ENCODE measurements at regions not wholly inside any gene's neighbourhood (a gene's known extent, or its start where the extent isn't known, plus 50 kb on each side); places are given as distances from the start of the nearest gene placed in this dataset.
A peak's percentile ranks its signal among the peaks of the same experiment; 100 is the strongest.

- FAIRE-seq: no peak
These were observed 415.2 kb upstream of the OR4E1 start for GRCh38 chr14:22088614-22089342.

DNA sequence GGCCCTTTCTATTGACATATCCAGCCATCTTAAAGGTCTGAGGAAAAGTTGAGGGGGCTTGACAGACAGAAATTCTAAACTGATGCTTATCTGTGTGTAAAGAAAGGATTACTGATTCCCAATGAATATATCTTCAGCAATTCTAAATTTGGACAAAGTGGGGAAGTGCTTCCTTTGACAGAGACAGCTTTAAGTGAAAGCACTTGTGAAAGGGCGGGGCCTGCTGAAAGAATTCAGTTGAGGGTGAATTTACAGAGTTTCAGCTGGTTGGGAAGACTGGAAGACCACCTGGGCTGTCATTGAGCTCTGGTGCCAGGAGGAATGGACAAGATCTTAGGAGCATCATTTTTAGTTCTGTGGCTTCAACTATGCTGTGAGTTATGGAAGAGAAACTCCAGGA lies 412.5 kb upstream of the OR4E1 start:
- FAIRE-seq: no peak

- FAIRE-seq: peak; percentile 54
These were observed 411.0 kb upstream of the OR4E1 start for GRCh38 chr14:22084393-22085281.

- no peak for FAIRE-seq
These were observed 407.7 kb upstream of the OR4E1 start for GRCh38 chr14:22081337-22081736.

GRCh38 chr14:22079766-22080165 lies 406.1 kb upstream of the OR4E1 start:
- FAIRE-seq: no peak

GRCh38 chr14:22073801-22074200 lies 400.2 kb upstream of the OR4E1 start:
- no peak for FAIRE-seq

DNA sequence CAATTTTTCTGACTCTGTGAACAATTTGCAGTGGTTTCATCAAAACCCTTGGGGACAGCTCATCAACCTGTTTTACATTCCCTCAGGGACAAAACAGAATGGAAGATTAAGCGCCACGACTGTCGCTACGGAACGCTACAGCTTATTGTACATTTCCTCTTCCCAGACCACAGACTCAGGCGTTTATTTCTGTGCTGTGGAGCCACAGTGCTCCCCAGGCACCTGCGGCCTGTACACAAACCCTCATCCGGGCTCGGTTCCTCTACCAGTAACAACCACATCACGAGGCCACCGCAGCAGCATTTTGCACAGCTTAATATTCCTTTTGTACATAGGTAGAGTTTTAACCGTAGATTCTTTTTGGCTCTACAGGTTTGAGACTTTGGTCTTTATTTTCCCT lies 397.4 kb upstream of the OR4E1 start:
- no peak for FAIRE-seq

DNA sequence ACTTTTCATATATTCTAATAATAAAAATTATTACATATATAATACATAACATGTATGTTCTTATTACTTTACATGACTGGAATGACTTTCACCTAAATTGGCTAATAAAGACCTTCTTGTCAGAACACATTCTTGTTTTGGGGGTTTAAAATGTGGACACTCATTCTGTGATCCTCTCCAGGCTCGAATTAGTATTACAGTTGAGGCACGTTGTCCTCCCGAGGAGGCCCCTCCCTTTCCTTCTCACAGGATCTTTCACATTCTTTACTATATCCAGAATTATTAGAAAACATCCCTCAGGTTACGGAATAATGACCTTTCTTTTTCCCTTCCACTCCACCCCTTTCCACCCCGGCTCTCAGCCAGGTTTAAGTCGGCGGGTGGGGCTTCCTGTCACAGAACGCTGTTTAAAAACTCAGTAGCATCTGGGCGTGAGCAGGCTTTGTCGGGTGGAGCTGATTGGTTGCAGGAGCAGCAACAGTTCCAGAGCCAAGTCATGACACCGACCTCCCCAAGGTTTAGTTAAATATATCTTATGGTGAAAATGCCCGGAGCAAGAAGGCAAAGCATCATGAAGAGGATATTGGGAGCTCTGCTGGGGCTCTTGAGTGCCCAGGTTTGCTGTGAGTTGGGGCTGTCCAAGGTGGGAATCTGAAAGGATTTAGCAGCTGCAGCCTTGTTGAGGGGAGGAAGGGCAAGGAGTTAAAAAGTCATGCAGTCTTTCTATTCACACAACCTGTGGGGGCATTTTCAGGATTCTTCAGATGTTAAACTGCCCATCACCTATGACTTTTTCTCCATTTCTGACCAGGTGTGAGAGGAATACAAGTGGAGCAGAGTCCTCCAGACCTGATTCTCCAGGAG lies 396.7 kb upstream of the OR4E1 start:
- no peak for FAIRE-seq

DNA sequence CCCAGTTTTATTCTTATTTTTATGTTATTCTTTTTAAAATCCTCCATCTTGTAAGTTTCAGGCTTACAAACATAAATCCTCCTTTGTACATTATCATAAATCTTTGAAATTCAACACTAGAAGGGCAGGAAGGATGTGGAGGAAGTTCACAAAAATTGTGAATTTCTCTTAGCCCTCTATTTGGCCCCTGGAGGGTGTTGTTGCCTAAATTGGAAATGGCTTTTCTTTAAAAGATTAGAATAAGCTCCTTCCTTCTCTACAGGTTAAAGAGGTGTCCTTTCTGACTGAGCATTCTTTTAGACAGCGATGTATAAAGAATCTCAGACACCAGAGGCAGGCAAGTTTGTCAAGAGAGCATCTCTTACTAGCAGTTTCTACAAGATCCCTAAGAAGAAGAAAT lies 391.7 kb upstream of the OR4E1 start:
- FAIRE-seq: no peak

- FAIRE-seq: no peak
These were observed 385.6 kb upstream of the OR4E1 start for GRCh38 chr14:22059201-22059600.

DNA sequence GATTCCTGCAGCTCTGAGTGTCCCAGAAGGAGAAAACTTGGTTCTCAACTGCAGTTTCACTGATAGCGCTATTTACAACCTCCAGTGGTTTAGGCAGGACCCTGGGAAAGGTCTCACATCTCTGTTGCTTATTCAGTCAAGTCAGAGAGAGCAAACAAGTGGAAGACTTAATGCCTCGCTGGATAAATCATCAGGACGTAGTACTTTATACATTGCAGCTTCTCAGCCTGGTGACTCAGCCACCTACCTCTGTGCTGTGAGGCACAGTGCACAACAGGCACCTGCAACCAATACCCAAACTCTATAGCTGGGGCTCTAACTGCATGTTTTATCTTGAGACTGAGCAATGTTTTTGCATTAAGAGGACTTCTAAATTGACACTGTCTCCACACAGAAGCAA lies 379.2 kb upstream of the OR4E1 start:
- no peak for FAIRE-seq

GRCh38 chr14:22047115-22047514 lies 373.5 kb upstream of the OR4E1 start:
- FAIRE-seq: no peak

- FAIRE-seq: no peak
These were observed 372.4 kb upstream of the OR4E1 start for GRCh38 chr14:22046063-22046462.

DNA sequence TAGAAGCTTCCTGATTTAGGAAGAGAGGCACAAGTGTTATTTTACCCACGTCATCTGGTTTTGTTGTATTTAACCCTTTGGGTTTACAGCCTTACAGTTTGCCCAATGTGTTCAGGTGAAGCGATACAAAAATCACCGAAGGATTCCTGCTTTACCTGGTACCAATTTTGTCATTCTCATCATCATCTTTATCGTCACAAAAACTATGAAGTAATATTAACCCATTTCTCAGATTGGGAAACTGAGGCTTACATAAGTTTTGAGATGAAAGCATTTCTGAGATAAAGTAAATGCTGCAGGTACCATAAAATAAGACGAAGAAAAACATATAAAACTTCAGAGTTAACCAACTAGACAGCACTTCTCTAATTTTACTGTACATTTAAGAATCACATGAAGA lies 370.6 kb upstream of the OR4E1 start:
- no peak for FAIRE-seq

DNA sequence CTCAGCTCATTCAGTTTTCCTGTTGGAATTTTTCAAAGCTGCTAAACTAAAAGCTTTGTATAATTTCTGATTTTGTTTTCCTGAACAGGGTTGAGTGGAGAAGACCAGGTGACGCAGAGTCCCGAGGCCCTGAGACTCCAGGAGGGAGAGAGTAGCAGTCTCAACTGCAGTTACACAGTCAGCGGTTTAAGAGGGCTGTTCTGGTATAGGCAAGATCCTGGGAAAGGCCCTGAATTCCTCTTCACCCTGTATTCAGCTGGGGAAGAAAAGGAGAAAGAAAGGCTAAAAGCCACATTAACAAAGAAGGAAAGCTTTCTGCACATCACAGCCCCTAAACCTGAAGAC lies 367.1 kb upstream of the OR4E1 start:
- FAIRE-seq: no peak

DNA sequence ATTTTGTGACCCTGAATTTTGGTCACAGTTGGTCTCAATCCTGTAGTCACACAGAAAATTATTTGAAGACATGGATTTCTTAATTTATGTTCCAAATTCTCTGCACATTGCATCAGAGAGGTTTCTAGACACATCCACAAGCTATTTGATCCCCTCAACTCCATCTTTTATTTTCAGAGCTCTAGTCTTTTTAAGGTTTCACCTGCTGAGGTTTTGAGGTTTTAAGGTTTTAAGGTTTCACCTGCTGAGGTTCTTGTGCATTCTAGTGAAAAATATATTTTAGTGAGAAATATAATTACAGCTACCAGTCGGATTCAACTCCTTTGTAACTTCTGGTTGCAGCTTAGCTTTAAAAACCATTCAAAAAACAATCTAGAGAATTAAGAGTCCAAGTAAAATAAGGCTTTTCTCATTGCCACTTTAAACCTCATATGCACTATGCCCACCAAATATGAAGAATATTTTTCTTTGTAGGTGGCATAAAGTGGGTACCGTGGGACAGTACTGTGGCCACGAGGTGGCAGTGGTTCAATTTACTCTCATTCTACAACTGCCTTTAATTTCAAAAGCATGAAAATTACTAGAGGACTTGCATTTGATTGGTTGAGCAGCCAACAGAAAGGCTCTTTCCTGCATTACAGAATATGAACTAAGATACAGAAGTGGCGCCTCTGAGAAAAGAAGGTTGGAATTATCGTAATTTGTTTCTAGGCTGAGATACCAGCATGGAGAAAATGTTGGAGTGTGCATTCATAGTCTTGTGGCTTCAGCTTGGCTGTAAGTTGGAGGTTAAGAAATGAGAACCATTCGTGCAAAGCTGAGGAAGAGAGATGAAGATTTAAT lies 366.5 kb upstream of the OR4E1 start:
- no peak for FAIRE-seq

GRCh38 chr14:22036541-22037239 lies 363.1 kb upstream of the OR4E1 start:
- FAIRE-seq: no peak

DNA sequence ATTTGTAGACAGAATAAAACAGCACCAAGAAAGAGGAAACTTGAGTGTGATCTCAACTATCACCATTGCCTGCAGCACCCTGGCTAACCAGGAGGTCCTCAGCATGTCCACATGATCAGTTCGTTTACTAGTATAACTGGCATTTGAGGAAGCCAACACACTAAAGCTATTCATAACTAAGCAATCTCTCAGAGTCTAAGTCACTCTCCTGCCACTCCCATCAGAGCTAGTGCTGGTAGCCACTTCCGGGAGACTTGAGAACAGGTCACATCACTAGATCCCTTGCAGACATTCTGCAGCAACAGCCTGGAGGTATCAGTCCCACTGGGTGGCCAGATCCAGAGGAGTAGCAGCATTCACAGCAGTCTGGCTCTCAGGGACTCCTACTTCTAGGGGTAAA lies 352.9 kb upstream of the OR4E1 start:
- FAIRE-seq: no peak

DNA sequence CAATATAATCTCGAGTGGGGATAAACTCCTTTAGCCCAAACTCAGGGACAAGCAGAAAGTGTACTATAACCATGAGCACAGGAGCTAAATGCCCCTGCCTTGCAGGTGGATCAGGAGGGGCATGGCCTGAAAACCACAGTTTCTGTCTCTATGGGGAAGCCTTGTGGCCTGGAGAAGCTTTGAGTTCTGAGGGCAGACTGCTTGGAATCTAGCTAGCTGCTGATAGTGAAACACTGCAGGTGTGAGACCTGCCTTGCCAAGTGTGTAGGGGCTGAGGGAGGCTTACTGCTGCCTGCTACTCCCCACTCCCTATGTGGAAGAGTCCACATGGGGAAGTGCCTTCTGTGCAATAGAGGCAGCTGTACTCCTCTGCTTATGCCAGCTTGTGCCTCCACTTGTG lies 352.3 kb upstream of the OR4E1 start:
- FAIRE-seq: no peak

DNA sequence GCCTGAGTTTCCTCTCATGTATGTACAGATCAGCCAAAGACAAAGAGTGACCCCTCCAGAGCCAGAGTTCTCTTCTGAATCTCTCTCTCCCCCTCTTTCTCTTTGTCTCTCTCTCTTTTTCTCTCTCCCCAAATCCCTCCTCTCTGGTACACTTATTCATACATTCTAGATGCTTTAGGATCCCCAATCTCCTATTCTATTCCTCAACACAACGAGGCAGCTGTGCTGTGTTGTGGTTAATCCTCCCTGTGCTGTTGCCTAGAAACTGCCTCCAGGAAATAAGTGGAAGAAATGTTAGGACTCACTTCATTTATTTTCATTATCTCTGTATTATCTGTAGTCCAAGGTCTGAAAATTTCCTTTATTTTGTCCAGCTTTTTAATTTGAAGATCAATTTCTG lies 350.5 kb upstream of the OR4E1 start:
- no peak for FAIRE-seq

GRCh38 chr14:22018890-22019289 lies 345.3 kb upstream of the OR4E1 start:
- no peak for FAIRE-seq

DNA sequence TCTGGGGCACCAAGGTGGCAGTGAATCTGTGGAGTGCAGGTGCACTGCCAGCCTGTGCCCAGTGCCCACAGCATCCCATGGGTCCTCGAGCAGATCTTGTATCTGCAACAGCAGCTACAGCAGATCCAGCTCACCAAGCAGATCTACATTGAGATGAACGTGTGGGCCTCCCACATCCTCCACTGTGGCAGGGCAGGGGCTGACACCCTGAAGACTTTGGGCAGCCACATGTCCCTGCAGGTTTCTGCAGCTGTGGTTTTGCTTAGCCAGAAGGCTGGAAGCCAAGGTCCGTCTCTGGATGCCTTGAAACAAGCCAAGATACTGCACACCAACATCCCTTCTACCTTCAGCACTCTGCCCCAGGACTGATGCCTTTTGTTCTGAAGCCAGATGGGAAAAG lies 338.8 kb upstream of the OR4E1 start:
- no peak for FAIRE-seq
